ENCODE measurements at regions not wholly inside any gene's neighbourhood (a gene's known extent, or its start where the extent isn't known, plus 50 kb on each side); places are given as distances from the start of the nearest gene placed in this dataset.

- no peak for TF ChIP-seq CTCF (IDR thresholded peaks at IDR 0.05; ENCODE audit: borderline replicate concordance, insufficient read depth, low read depth, low read length)
- H3K4me3 ChIP-seq (ENCODE audit: low read depth, low read length) = no peak overlapping the region
These were observed 329.9 kb upstream of the NCAM1 start for GRCh38 chr11:112631333-112631732.

- H3K4me3 ChIP-seq (ENCODE audit: low read depth, low read length) = no peak overlapping the region
- no peak for TF ChIP-seq CTCF (IDR thresholded peaks at IDR 0.05; ENCODE audit: borderline replicate concordance, insufficient read depth, low read depth, low read length)
These were observed 328.2 kb upstream of the NCAM1 start for GRCh38 chr11:112632866-112633505.

GRCh38 chr11:112634551-112634950 is 326.7 kb upstream of the NCAM1 start:
- H3K4me3 ChIP-seq (ENCODE audit: low read depth, low read length) = no peak overlapping the region
- no peak for TF ChIP-seq CTCF (IDR thresholded peaks at IDR 0.05; ENCODE audit: borderline replicate concordance, insufficient read depth, low read depth, low read length)

- TF ChIP-seq CTCF (IDR thresholded peaks at IDR 0.05; ENCODE audit: borderline replicate concordance, insufficient read depth, low read depth, low read length) = no peak
- no peak overlapping the region for H3K4me3 ChIP-seq (ENCODE audit: low read depth, low read length)
These were observed 326.1 kb upstream of the NCAM1 start for GRCh38 chr11:112634995-112635737.

GRCh38 chr11:112637076-112637475 is 324.1 kb upstream of the NCAM1 start:
- TF ChIP-seq CTCF (IDR thresholded peaks at IDR 0.05; ENCODE audit: borderline replicate concordance, insufficient read depth, low read depth, low read length) = no peak
- no peak overlapping the region for H3K4me3 ChIP-seq (ENCODE audit: low read depth, low read length)

- no peak overlapping the region for H3K4me3 ChIP-seq (ENCODE audit: low read depth, low read length)
- TF ChIP-seq CTCF (IDR thresholded peaks at IDR 0.05; ENCODE audit: borderline replicate concordance, insufficient read depth, low read depth, low read length) = no peak
These were observed 323.3 kb upstream of the NCAM1 start for GRCh38 chr11:112637876-112638275.

GRCh38 chr11:112639469-112639868 is 321.8 kb upstream of the NCAM1 start:
- H3K4me3 ChIP-seq (ENCODE audit: low read depth, low read length) = no peak overlapping the region
- TF ChIP-seq CTCF (IDR thresholded peaks at IDR 0.05; ENCODE audit: borderline replicate concordance, insufficient read depth, low read depth, low read length) = no peak
